MM.1S (cell line): ENCODE measurements at regions not wholly inside any gene's neighbourhood (a gene's known extent, or its start where the extent isn't known, plus 50 kb on each side); places are given as distances from the start of the nearest gene placed in this dataset.

Experiments used
- DNase-seq: peaks from one replicate; pipeline ENCODE4 v3.0.0-alpha.2; 2015
- H2AFZ ChIP-seq: fragments of 300-600 bp; sonication (generic); 2 replicates; pipeline ENCODE4 v1.6.0; 2016; ENCODE audit warnings: antibody characterized with exemption, low read length
- H3F3A ChIP-seq: fragments of 300-600 bp; sonication (generic); 2 replicates; pipeline ENCODE4 v1.6.1; 2016; ENCODE audit warnings: mild to moderate bottlenecking, antibody characterized with exemption, low read length, moderate library complexity, mixed read lengths; ENCODE audit not compliant: insufficient read depth
- H3K27ac ChIP-seq: fragments of 300-600 bp; sonication (generic); 2 replicates; pipeline ENCODE4 v1.5.1; 2016; ENCODE audit warnings: mild to moderate bottlenecking, low read length
- H3K27me3 ChIP-seq: fragments of 300-600 bp; sonication (generic); replicated peaks from 2 replicates; pipeline ENCODE4 v1.6.0; 2016; ENCODE audit warnings: low read length; ENCODE audit not compliant: insufficient read depth
- H3K36me3 ChIP-seq: fragments of 300-600 bp; sonication (generic); replicated peaks from 2 replicates; pipeline ENCODE4 v1.6.1; 2016; ENCODE audit warnings: mild to moderate bottlenecking, low read length, mixed read lengths; ENCODE audit not compliant: insufficient read depth
- H3K4me1 ChIP-seq: fragments of 300-600 bp; sonication (generic); 2 replicates; pipeline ENCODE4 v1.6.1; 2016; ENCODE audit warnings: low read length, mixed read lengths
- H3K4me2 ChIP-seq: fragments of 300-600 bp; sonication (generic); 2 replicates; pipeline ENCODE4 v1.6.0; 2016; ENCODE audit warnings: low read depth, low read length
- H3K4me3 ChIP-seq: fragments of 300-600 bp; sonication (generic); 2 replicates; pipeline ENCODE4 v1.5.1; 2016; ENCODE audit warnings: low read length, mixed read lengths
- H3K79me2 ChIP-seq: fragments of 300-600 bp; sonication (generic); 2 replicates; pipeline ENCODE4 v1.6.1; 2016; ENCODE audit warnings: mixed run types, low read length, mixed read lengths
- H3K9ac ChIP-seq: fragments of 300-600 bp; sonication (generic); 2 replicates; pipeline ENCODE4 v1.6.1; 2016; ENCODE audit warnings: low read length, mixed read lengths
- H3K9me2 ChIP-seq: fragments of 300-600 bp; sonication (generic); replicated peaks from 2 replicates; pipeline ENCODE4 v1.6.1; 2016; ENCODE audit warnings: mild to moderate bottlenecking, low read length, mixed read lengths; ENCODE audit not compliant: insufficient read depth
- H3K9me3 ChIP-seq: fragments of 300-600 bp; sonication (generic); replicated peaks from 2 replicates; pipeline ENCODE4 v1.6.1; 2016; ENCODE audit warnings: mild to moderate bottlenecking, low read length, mixed read lengths; ENCODE audit not compliant: insufficient read depth
- H4K20me1 ChIP-seq: fragments of 300-600 bp; sonication (generic); 2 replicates; pipeline ENCODE4 v1.6.1; 2016; ENCODE audit warnings: mild to moderate bottlenecking, low read length, moderate library complexity, mixed read lengths; ENCODE audit not compliant: insufficient read depth
- CTCF ChIP-seq: fragments of 300-600 bp; sonication (generic); IDR thresholded peaks from 2 replicates; pipeline ENCODE4 v1.5.1; 2016; ENCODE audit warnings: antibody characterized with exemption, low read length, mixed read lengths
- EZH2 ChIP-seq: fragments of 300-600 bp; sonication (generic); optimal IDR thresholded peaks from 2 replicates; pipeline ENCODE3; 2017; ENCODE audit warnings: low read depth, mild to moderate bottlenecking, antibody characterized with exemption, low read length, mixed read lengths
- EZH2phosphoT487 ChIP-seq: fragments of 300-600 bp; sonication (generic); IDR thresholded peaks from 2 replicates; pipeline ENCODE4 v1.6.1; 2018; ENCODE audit warnings: antibody characterized with exemption, low read length

- no peaks in the 10 kb centered on the region for H3F3A ChIP-seq
- H3K9ac ChIP-seq = no peak overlapping the region
- H3K79me2 ChIP-seq = no peaks in the 10 kb centered on the region
- H2AFZ ChIP-seq = no peak overlapping the region
- H3K4me2 ChIP-seq = no peak overlapping the region
- H3K36me3 ChIP-seq = no peaks in the 10 kb centered on the region
- no peak for DNase-seq
- no peak for TF ChIP-seq EZH2phosphoT487
- TF ChIP-seq CTCF = no peak
- TF ChIP-seq EZH2 = no peak
- H3K9me2 ChIP-seq = no peaks in the 10 kb centered on the region
- no peaks in the 10 kb centered on the region for H3K4me1 ChIP-seq
- no peaks in the 10 kb centered on the region for H3K27me3 ChIP-seq
- no peak overlapping the region for H3K4me3 ChIP-seq
- H3K9me3 ChIP-seq = no peaks in the 10 kb centered on the region
- no peaks in the 10 kb centered on the region for H4K20me1 ChIP-seq
- H3K27ac ChIP-seq = no peak overlapping the region
Observed at GRCh38 chr1:98027103-98027705, 106.4 kb upstream of the DPYD start.

GRCh38 chr1:98025858-98026257 is 105.0 kb upstream of the DPYD start:
- Histone ChIP-seq H3K27ac (no peak overlapping the region), H2AFZ (no peak overlapping the region), H3K36me3 (no peaks in the 10 kb centered on the region), H3K9me3 (no peaks in the 10 kb centered on the region), H3K79me2 (no peaks in the 10 kb centered on the region), H3K27me3 (no peaks in the 10 kb centered on the region), H3F3A (no peaks in the 10 kb centered on the region), H3K4me3 (no peak overlapping the region), H3K9ac (no peak overlapping the region), H3K4me2 (no peak overlapping the region), H3K4me1 (no peaks in the 10 kb centered on the region), H3K9me2 (no peaks in the 10 kb centered on the region), H4K20me1 (no peaks in the 10 kb centered on the region)
- TF ChIP-seq CTCF = no peak
- no peak for TF ChIP-seq EZH2
- no peak for TF ChIP-seq EZH2phosphoT487
- DNase-seq = no peak

GRCh38 chr1:98021126-98021525 is 100.3 kb upstream of the DPYD start:
- no peak for DNase-seq
- no peaks in the 10 kb centered on the region for H3K79me2 ChIP-seq
- no peak overlapping the region for H3K4me3 ChIP-seq
- no peaks in the 10 kb centered on the region for H3K9me3 ChIP-seq
- no peaks in the 10 kb centered on the region for H3K4me1 ChIP-seq
- H2AFZ ChIP-seq = no peak overlapping the region
- H3K4me2 ChIP-seq = no peak overlapping the region
- H4K20me1 ChIP-seq = no peaks in the 10 kb centered on the region
- H3K36me3 ChIP-seq = no peaks in the 10 kb centered on the region
- H3K9ac ChIP-seq = no peak overlapping the region
- TF ChIP-seq CTCF (no peak), EZH2phosphoT487 (no peak), EZH2 (no peak)
- H3K27me3 ChIP-seq = no peaks in the 10 kb centered on the region
- H3K9me2 ChIP-seq = no peaks in the 10 kb centered on the region
- H3F3A ChIP-seq = no peaks in the 10 kb centered on the region
- H3K27ac ChIP-seq = no peak overlapping the region
